HEK293T (cell line): ENCODE measurements at regions not wholly inside any gene's neighbourhood (a gene's known extent, or its start where the extent isn't known, plus 50 kb on each side); places are given as distances from the start of the nearest gene placed in this dataset.
"Not testable (repeated sequence)": the region's sequence is repeated elsewhere in the genome, so short reads cannot be mapped to it uniquely, and the experiment has no call there.

Source experiments
- CTCF ChIA-PET: fragments of 350-600 bp; formaldehyde crosslinking; extraction: SDS; loops from one replicate; lab custom pipeline; 2021; ENCODE audit warnings: antibody characterized with exemption, inconsistent platforms; lab: Yijun Ruan, JAX
- POLR2A ChIA-PET: fragments of 350-600 bp; formaldehyde crosslinking; extraction: SDS; loops from one replicate; lab custom pipeline; 2020; ENCODE audit warnings: antibody characterized with exemption, inconsistent platforms; lab: Yijun Ruan, JAX
- DNase-seq: peaks from one replicate; pipeline ENCODE4 v3.0.0; 2012; ENCODE audit warnings: mixed read lengths; ENCODE audit errors: extremely low spot score
- ARNT ChIP-seq: fragments of 450-650 bp; IDR thresholded peaks from 2 replicates; pipeline ENCODE4 v1.6.1; 2017; ENCODE audit warnings: mild to moderate bottlenecking
- BHLHE40 ChIP-seq: fragments of 450-650 bp; IDR thresholded peaks from 2 replicates; pipeline ENCODE4 v1.6.1; 2016; ENCODE audit warnings: mild to moderate bottlenecking, moderate library complexity, borderline replicate concordance
- CTBP1 ChIP-seq: fragments of 450-650 bp; IDR thresholded peaks from 2 replicates; pipeline ENCODE4 v1.6.1; 2016; ENCODE audit warnings: borderline replicate concordance
- ELF4 ChIP-seq: fragments of 450-650 bp; IDR thresholded peaks from 2 replicates; pipeline ENCODE4 v1.6.1; 2017; ENCODE audit warnings: antibody characterized with exemption
- FOXA1 ChIP-seq: fragments of 450-650 bp; IDR thresholded peaks from 2 replicates; pipeline ENCODE4 v1.6.1; 2016; ENCODE audit warnings: mild to moderate bottlenecking
- FOXK2 ChIP-seq: fragments of 450-650 bp; IDR thresholded peaks from 2 replicates; pipeline ENCODE4 v1.6.1; 2016; ENCODE audit warnings: mild to moderate bottlenecking
- FOXM1 ChIP-seq: fragments of 450-650 bp; IDR thresholded peaks from 2 replicates; pipeline ENCODE4 v1.6.1; 2017; ENCODE audit warnings: mild to moderate bottlenecking, borderline replicate concordance
- HDGF ChIP-seq: fragments of 450-650 bp; IDR thresholded peaks from 2 replicates; pipeline ENCODE4 v1.6.1; 2017; ENCODE audit warnings: antibody characterized with exemption, borderline replicate concordance
- L3MBTL2 ChIP-seq: fragments of 450-650 bp; conservative IDR thresholded peaks from 2 replicates; pipeline ENCODE4 v1.6.1; 2016; ENCODE audit warnings: mild to moderate bottlenecking
- LEF1 ChIP-seq: fragments of 450-650 bp; IDR thresholded peaks from 2 replicates; pipeline ENCODE4 v1.6.1; 2017; ENCODE audit warnings: mild to moderate bottlenecking, borderline replicate concordance
- NFRKB ChIP-seq: fragments of 450-650 bp; IDR thresholded peaks from 2 replicates; pipeline ENCODE4 v1.6.1; 2016; ENCODE audit warnings: mild to moderate bottlenecking, moderate library complexity
- SP1 ChIP-seq: fragments of 450-650 bp; IDR thresholded peaks from 2 replicates; pipeline ENCODE4 v1.6.1; 2017
- SUZ12 ChIP-seq: fragments of 450-650 bp; IDR thresholded peaks from 2 replicates; pipeline ENCODE4 v1.6.1; 2016; ENCODE audit warnings: mild to moderate bottlenecking
- TARDBP ChIP-seq: fragments of 450-650 bp; IDR thresholded peaks from 2 replicates; pipeline ENCODE4 v1.6.1; 2016
- ZNF384 ChIP-seq: fragments of 450-650 bp; IDR thresholded peaks from 2 replicates; pipeline ENCODE4 v1.6.1; 2016
- TF ChIP-seq, protein P1 (sequence below): fragments of 450-650 bp; IDR thresholded peaks from 2 replicates; pipeline ENCODE4 v1.6.1; 2016

DNA sequence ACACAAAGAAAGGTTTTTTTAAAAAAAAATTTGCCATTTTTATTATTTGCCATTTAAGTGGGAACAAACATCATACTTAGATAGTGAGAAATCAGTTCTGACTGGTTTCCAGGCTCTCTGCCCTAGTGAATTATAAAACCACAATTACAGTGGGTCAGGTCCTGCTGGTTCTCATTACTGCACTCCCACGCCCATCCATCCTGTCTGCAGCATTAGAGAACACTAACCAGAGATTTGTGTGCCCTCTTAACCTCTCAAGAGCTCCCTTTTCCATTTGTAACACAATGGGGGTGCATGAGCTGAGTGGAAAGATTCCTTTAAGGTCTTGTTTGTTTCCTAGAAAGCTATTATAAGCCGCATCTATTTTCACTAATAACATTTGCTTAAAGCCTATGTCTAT is 489.3 kb downstream of the AMY1C start:
- TF ChIP-seq ELF4 (no peak), BHLHE40 (no peak), FOXA1 (no peak), FOXM1 (no peak), FOXK2 (no peak), ARNT (no peak), SP1 (no peak), NFRKB (no peak), CTBP1 (no peak), LEF1 (no peak), ZNF384 (no peak), HDGF (no peak), TARDBP (no peak), L3MBTL2 (no peak), SUZ12 (no peak)
- TF ChIP-seq, protein P1, sequence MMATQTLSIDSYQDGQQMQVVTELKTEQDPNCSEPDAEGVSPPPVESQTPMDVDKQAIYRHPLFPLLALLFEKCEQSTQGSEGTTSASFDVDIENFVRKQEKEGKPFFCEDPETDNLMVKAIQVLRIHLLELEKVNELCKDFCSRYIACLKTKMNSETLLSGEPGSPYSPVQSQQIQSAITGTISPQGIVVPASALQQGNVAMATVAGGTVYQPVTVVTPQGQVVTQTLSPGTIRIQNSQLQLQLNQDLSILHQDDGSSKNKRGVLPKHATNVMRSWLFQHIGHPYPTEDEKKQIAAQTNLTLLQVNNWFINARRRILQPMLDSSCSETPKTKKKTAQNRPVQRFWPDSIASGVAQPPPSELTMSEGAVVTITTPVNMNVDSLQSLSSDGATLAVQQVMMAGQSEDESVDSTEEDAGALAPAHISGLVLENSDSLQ: no peak
- peak; percentile 34 for DNase-seq
- CTCF ChIA-PET: no interaction called here
- POLR2A ChIA-PET: no interaction called here

DNA sequence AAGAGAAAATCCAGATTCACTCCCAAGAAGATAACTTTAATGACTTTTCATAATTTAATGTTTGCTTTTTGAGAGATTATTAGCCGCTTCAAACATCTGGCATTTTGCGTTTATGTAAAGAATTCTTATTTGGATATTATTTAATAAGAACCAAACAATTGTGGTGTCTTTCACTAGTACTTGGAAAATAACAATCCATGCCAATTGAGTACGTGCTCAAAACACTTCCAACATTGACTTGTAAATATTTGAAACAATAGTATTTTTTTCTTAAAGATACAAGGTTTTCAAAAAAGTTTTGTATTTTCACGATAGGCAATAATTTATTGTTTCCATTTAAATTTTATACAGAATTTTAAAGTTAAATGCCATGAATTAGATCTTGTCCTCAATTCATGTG is 498.7 kb downstream of the AMY1C start:
- TF ChIP-seq TARDBP (no peak), NFRKB (no peak), ZNF384 (no peak), HDGF (no peak), ARNT (no peak), FOXM1 (no peak), CTBP1 (no peak), L3MBTL2 (no peak), FOXK2 (no peak), FOXA1 (no peak), BHLHE40 (no peak), SP1 (no peak), SUZ12 (no peak)
- TF ChIP-seq, protein P1: no peak
- POLR2A ChIA-PET: no interaction called here
- CTCF ChIA-PET: no interaction called here
- no peak for DNase-seq

DNA sequence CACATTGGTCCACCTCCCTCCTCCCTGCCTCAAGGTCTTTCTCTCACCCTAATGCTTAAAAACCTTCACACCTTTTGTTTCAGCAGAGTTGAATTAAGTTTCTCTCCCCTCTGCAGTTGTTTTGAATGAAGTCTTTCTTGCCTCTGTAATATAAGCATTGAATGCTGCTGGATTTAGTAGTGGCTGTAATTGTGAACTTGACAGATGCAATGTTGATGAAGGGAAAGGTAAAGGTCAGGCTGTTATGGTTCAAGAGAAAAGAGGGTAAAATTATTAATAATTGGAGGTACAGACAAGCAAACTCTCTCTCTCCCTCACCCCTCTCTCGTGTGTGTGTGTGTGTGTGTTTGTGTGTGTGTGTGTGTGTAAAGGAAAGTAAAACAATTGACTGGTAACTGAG is 509.8 kb downstream of the AMY1C start:
- TF ChIP-seq ZNF384 (no peak), LEF1 (no peak), SP1 (no peak), ARNT (no peak), NFRKB (no peak), CTBP1 (no peak), ELF4 (no peak), FOXA1 (no peak), HDGF (no peak), FOXM1 (no peak), TARDBP (no peak), BHLHE40 (no peak), L3MBTL2 (no peak)
- TF ChIP-seq, protein P1: no peak
- ChIA-PET POLR2A (no interaction called here), CTCF (no interaction called here)
- no peak for DNase-seq

DNA sequence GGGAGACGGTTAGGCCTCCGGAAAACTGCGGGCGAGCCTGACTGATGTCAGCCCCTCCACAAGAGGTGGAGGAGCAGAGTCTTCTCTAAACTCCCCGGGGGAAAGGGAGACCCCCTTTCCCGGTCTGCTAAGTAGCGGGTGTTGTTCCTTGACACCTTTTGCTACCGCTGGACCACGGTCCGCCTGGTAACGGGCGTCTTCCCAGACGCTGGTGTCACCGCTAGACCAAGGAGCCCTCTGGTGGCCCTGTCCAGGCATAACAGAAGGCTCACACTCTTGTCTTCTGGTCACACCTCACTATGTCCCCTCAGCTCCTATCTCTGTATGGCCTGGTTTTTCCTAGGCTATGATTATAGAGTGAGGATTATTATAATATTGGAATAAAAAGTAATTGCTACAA is 513.4 kb downstream of the AMY1C start:
- POLR2A ChIA-PET, CTCF ChIA-PET, DNase-seq: not testable (repeated sequence)

DNA sequence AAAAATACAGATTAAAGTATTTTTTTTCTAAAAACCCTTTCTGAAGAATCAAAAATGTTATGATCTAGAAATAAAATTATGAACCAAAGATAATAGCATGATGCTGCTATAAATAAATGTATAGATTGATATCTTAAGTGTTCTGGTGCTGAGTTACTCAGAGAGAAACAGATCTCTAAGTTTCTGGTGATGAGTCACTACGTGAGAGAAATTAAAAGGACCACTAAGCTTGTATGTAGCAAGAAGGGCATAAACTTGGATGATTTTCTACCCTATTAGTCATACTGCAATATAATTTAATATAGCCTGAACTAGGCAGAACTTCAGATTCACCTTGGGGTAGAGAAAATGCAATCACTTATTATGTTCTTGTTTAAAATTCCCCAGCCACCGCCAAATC is 514.8 kb downstream of the AMY1C start:
- CTCF ChIA-PET: no interaction called here
- no peak for TF ChIP-seq L3MBTL2
- no peak for TF ChIP-seq NFRKB
- TF ChIP-seq FOXK2: no peak
- TF ChIP-seq, protein P1: no peak
- TF ChIP-seq ELF4: no peak
- TF ChIP-seq CTBP1: no peak
- no peak for TF ChIP-seq FOXM1
- no peak for TF ChIP-seq ARNT
- no peak for TF ChIP-seq HDGF
- no peak for TF ChIP-seq BHLHE40
- no peak for TF ChIP-seq LEF1
- TF ChIP-seq ZNF384: no peak
- TF ChIP-seq FOXA1: no peak
- TF ChIP-seq SP1: no peak
- TF ChIP-seq SUZ12: no peak
- DNase-seq: no peak

DNA sequence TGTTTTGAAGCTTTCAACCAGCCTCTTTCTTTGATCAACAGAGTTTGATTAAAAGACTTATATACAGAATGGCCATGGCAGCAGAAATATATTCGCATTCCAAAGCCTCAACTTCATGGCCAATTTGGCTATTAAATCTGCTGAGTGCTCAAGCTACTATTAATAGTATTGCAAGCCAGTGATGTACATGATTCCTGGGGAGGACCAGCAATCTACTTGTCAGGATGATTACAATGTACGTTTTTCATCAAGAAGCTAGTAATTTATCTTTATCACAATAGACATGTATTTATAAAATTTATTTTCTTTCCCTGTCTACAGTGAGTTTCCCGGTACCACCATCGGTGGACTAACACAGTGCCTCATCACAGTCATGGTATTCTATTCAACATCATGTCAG is 515.5 kb downstream of the AMY1C start:
- ChIA-PET POLR2A (no interaction called here), CTCF (interaction anchor here (0.5 kb wide), 1 partner anchor 149 kb away, joined by 6 read pairs; no protein-coding TSS in a partner anchor)
- no peak for DNase-seq
- no peak for TF ChIP-seq ARNT
- TF ChIP-seq ELF4: no peak
- TF ChIP-seq NFRKB: no peak
- no peak for TF ChIP-seq FOXK2
- no peak for TF ChIP-seq SP1
- no peak for TF ChIP-seq SUZ12
- TF ChIP-seq FOXM1: no peak
- no peak for TF ChIP-seq HDGF
- no peak for TF ChIP-seq CTBP1
- no peak for TF ChIP-seq LEF1
- no peak for TF ChIP-seq L3MBTL2
- TF ChIP-seq FOXA1: no peak
- TF ChIP-seq, protein P1: no peak
- TF ChIP-seq BHLHE40: no peak
- TF ChIP-seq ZNF384: no peak
- no peak for TF ChIP-seq TARDBP

More for the DNA sequence above, 514.8 kb downstream of the AMY1C start:
- POLR2A ChIA-PET: no interaction called here
